ENCODE measurements at regions not wholly inside any gene's neighbourhood (a gene's known extent, or its start where the extent isn't known, plus 50 kb on each side); places are given as distances from the start of the nearest gene placed in this dataset.

- H3K27me3 Mint-ChIP-seq (ENCODE audit: unreplicated experiment), result no peaks in the 10 kb centered on the region
These were observed 523.9 kb downstream of the CCDC85A start for GRCh38 chr2:56707650-56708049.

GRCh38 chr2:56709181-56709580, 525.4 kb downstream of the CCDC85A start:
- H3K4me3 Mint-ChIP-seq (ENCODE audit: unreplicated experiment), result no peak overlapping the region
- H3K27ac Mint-ChIP-seq (ENCODE audit: unreplicated experiment), result no peak overlapping the region
- peaks cover 1% of the 10 kb centered on the region for H3K4me1 Mint-ChIP-seq (ENCODE audit: unreplicated experiment)
- H3K36me3 Mint-ChIP-seq (ENCODE audit: unreplicated experiment), result no peaks in the 10 kb centered on the region
- TF ChIP-seq, protein P1, sequence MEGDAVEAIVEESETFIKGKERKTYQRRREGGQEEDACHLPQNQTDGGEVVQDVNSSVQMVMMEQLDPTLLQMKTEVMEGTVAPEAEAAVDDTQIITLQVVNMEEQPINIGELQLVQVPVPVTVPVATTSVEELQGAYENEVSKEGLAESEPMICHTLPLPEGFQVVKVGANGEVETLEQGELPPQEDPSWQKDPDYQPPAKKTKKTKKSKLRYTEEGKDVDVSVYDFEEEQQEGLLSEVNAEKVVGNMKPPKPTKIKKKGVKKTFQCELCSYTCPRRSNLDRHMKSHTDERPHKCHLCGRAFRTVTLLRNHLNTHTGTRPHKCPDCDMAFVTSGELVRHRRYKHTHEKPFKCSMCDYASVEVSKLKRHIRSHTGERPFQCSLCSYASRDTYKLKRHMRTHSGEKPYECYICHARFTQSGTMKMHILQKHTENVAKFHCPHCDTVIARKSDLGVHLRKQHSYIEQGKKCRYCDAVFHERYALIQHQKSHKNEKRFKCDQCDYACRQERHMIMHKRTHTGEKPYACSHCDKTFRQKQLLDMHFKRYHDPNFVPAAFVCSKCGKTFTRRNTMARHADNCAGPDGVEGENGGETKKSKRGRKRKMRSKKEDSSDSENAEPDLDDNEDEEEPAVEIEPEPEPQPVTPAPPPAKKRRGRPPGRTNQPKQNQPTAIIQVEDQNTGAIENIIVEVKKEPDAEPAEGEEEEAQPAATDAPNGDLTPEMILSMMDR (IDR thresholded peaks at IDR 0.05), result no peak
- no peak for DNase-seq (ENCODE audit: extremely low spot score, unreplicated experiment)
- no peaks in the 10 kb centered on the region for H3K27me3 Mint-ChIP-seq (ENCODE audit: unreplicated experiment)
- no peaks in the 10 kb centered on the region for H3K9me3 Mint-ChIP-seq (ENCODE audit: unreplicated experiment)

More at GRCh38 chr2:56707650-56708049, 523.9 kb downstream of the CCDC85A start:
- Mint-ChIP-seq H3K4me1 (ENCODE audit: unreplicated experiment) (no peaks in the 10 kb centered on the region), H3K4me3 (ENCODE audit: unreplicated experiment) (no peak overlapping the region), H3K36me3 (ENCODE audit: unreplicated experiment) (no peaks in the 10 kb centered on the region), H3K27ac (ENCODE audit: unreplicated experiment) (no peak overlapping the region), H3K9me3 (ENCODE audit: unreplicated experiment) (no peaks in the 10 kb centered on the region)
- TF ChIP-seq, protein P1 (IDR thresholded peaks at IDR 0.05), result no peak
- no peak for DNase-seq (ENCODE audit: extremely low spot score, unreplicated experiment)

DNA sequence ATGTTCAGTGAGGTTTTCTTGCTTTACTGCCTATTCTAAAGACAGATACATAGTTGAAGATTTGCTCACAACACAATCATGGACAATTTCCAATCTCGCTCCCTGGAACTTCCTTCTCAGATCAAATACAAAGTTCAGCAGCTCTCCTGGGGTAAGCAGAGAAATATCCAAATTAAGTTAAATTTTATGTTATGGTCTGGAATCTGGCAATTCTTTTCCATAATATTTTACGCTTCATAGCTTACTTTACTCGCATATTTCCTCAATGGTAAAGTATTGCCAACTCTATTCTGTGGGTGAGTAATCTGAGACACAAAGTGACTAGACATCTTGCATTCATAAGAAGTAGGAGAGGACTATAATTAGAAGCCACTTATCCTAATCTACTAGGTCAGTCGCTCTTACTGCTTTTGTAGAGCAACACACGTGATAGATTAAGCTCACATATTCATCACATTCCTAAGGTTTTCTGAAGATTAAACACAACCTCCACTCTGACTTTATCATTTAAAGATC, 529.4 kb downstream of the CCDC85A start:
- Mint-ChIP-seq H3K27me3 (ENCODE audit: unreplicated experiment) (no peaks in the 10 kb centered on the region), H3K4me3 (ENCODE audit: unreplicated experiment) (no peak overlapping the region), H3K27ac (ENCODE audit: unreplicated experiment) (no peak overlapping the region), H3K4me1 (ENCODE audit: unreplicated experiment) (peaks cover 4% of the 10 kb centered on the region), H3K36me3 (ENCODE audit: unreplicated experiment) (no peaks in the 10 kb centered on the region), H3K9me3 (ENCODE audit: unreplicated experiment) (no peaks in the 10 kb centered on the region)
- no peak for DNase-seq (ENCODE audit: extremely low spot score, unreplicated experiment)
- TF ChIP-seq, protein P1 (IDR thresholded peaks at IDR 0.05), result no peak

- TF ChIP-seq, protein P1 (IDR thresholded peaks at IDR 0.05), result no peak
- Mint-ChIP-seq H3K4me1 (ENCODE audit: unreplicated experiment) (peaks cover 4% of the 10 kb centered on the region), H3K9me3 (ENCODE audit: unreplicated experiment) (no peaks in the 10 kb centered on the region), H3K4me3 (ENCODE audit: unreplicated experiment) (no peak overlapping the region), H3K27me3 (ENCODE audit: unreplicated experiment) (no peaks in the 10 kb centered on the region), H3K27ac (ENCODE audit: unreplicated experiment) (no peak overlapping the region), H3K36me3 (ENCODE audit: unreplicated experiment) (no peaks in the 10 kb centered on the region)
- DNase-seq (ENCODE audit: extremely low spot score, unreplicated experiment), result no peak
These were observed 530.2 kb downstream of the CCDC85A start for GRCh38 chr2:56713978-56714377.

DNA sequence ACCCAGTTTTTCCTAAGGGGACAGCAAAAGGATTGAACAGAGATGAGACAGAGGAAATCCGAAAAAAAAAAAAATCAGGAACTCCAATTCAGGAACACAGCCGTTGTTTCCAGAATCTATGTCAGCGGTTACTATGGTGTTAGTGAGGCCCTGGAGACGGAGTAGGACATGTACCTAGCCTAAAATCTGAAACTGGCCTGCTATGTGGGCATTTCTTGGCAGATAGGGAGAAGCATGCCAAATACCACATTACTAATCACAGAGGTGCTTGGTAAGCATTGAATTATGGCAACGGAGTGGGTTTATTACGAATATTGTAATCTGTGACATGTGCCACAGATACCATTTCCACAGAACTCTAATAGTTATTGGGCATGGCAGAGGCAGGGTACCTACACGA, 530.6 kb downstream of the CCDC85A start:
- no peak for DNase-seq (ENCODE audit: extremely low spot score, unreplicated experiment)
- no peak overlapping the region for H3K27ac Mint-ChIP-seq (ENCODE audit: unreplicated experiment)
- H3K4me3 Mint-ChIP-seq (ENCODE audit: unreplicated experiment), result no peak overlapping the region
- TF ChIP-seq, protein P1 (IDR thresholded peaks at IDR 0.05), result no peak
- H3K9me3 Mint-ChIP-seq (ENCODE audit: unreplicated experiment), result peaks cover 2% of the 10 kb centered on the region
- H3K27me3 Mint-ChIP-seq (ENCODE audit: unreplicated experiment), result no peaks in the 10 kb centered on the region
- H3K36me3 Mint-ChIP-seq (ENCODE audit: unreplicated experiment), result no peaks in the 10 kb centered on the region
- peaks cover 4% of the 10 kb centered on the region for H3K4me1 Mint-ChIP-seq (ENCODE audit: unreplicated experiment)
